AG04449 (cell line): ENCODE measurements at regions not wholly inside any gene's neighbourhood (a gene's known extent, or its start where the extent isn't known, plus 50 kb on each side); places are given as distances from the start of the nearest gene placed in this dataset.
A peak's percentile ranks its signal among the peaks of the same experiment; 100 is the strongest.
"Not testable (repeated sequence)": the region's sequence is repeated elsewhere in the genome, so short reads cannot be mapped to it uniquely, and the experiment has no call there.

Experiments used
- CTCF ChIA-PET: fragments of 350-600 bp; formaldehyde crosslinking; extraction: SDS; loops from one replicate; lab custom pipeline; 2021; ENCODE audit warnings: antibody characterized with exemption; lab: Yijun Ruan, JAX
- POLR2A ChIA-PET: fragments of 400-600, 350-600 bp; formaldehyde crosslinking; extraction: SDS; loops from one replicate; lab custom pipeline; 2020; ENCODE audit warnings: antibody characterized with exemption, inconsistent platforms; lab: Yijun Ruan, JAX
- DNase-seq: peaks from one replicate; pipeline ENCODE4 v3.0.0-alpha.2; 2010; ENCODE audit warnings: low read depth, low spot score
- H3K4me3 ChIP-seq: 2 replicates; pipeline ENCODE4 v1.5.1; 2011; ENCODE audit warnings: low read depth, mild to moderate bottlenecking, control low read depth, low read length
- TF ChIP-seq, protein P1 (sequence below): IDR thresholded peaks from one replicate; pipeline ENCODE4 v1.5.1; 2011; ENCODE audit warnings: mild to moderate bottlenecking, moderate library complexity, low read length, control low read depth, inconsistent platforms; ENCODE audit not compliant: insufficient read depth; ENCODE audit errors: missing control alignments

DNA sequence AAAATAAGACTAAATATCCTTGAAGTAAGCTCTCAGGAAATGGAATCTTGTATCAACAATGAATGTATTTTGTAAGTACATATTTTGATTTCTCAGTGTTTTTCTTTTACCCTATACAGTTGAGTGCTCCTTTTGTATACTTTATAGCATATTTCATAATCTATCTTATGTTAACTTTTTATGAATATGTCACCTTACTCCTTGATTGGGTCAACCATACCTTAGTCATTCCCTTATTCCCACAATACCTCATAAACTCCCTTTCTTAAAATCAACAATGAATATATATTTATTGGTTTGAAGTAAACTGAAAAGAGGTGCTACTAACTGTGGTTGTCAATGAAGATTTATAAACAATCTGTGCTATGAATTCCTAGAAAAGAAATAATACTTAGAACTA, 686.2 kb downstream of the METTL15 start:
- no peak for DNase-seq
- CTCF ChIA-PET, result no interaction called here
- H3K4me3 ChIP-seq, result no peak overlapping the region
- TF ChIP-seq, protein P1, sequence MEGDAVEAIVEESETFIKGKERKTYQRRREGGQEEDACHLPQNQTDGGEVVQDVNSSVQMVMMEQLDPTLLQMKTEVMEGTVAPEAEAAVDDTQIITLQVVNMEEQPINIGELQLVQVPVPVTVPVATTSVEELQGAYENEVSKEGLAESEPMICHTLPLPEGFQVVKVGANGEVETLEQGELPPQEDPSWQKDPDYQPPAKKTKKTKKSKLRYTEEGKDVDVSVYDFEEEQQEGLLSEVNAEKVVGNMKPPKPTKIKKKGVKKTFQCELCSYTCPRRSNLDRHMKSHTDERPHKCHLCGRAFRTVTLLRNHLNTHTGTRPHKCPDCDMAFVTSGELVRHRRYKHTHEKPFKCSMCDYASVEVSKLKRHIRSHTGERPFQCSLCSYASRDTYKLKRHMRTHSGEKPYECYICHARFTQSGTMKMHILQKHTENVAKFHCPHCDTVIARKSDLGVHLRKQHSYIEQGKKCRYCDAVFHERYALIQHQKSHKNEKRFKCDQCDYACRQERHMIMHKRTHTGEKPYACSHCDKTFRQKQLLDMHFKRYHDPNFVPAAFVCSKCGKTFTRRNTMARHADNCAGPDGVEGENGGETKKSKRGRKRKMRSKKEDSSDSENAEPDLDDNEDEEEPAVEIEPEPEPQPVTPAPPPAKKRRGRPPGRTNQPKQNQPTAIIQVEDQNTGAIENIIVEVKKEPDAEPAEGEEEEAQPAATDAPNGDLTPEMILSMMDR, result no peak
- POLR2A ChIA-PET, result no interaction called here

DNA sequence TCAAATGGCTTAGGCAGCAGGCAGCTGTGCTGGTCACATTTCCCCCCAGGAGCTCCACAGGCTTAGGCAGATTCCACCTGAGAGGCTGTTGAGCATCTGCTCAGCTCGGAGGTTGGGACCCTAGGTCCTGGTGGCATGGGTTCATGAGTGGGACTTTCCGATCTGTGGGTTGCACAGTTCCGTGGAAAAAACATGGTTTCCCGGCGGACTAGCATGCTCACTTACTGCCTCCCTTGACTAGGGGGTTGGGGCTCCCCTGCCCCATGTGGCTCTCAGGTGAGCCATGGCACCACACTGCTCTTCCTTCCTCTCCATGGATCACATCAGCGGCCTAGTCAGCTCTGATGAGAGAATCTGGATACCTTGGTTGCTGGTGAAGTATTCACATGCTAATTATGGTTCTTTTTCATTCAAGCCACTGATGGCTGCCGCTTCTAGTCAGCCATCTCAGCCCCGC, 685.1 kb downstream of the METTL15 start:
- TF ChIP-seq, protein P1, result no peak
- H3K4me3 ChIP-seq, result no peak overlapping the region
- ChIA-PET POLR2A (no interaction called here), CTCF (no interaction called here)
- DNase-seq, result no peak

DNA sequence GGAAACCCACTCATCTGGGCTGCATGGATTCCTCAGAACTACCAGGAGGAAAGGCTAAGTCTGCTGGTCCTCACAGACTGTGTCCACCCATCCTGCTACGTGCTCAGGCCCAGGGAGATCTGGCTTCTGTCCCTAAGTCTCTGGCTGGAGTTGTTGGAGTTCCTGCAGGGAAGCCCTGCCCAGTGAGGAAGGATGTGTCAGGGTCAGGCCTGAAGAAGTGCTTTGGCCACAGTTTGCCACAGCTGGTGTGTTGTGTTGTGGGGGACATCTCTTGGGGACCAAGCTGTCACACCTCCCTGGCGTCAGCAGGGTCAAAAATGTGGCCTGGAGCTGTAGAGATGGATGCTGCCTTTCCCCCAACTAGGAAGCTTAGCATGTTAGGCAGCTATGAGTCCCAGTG, 684.7 kb downstream of the METTL15 start:
- ChIA-PET CTCF (no interaction called here), POLR2A (no interaction called here)

DNA sequence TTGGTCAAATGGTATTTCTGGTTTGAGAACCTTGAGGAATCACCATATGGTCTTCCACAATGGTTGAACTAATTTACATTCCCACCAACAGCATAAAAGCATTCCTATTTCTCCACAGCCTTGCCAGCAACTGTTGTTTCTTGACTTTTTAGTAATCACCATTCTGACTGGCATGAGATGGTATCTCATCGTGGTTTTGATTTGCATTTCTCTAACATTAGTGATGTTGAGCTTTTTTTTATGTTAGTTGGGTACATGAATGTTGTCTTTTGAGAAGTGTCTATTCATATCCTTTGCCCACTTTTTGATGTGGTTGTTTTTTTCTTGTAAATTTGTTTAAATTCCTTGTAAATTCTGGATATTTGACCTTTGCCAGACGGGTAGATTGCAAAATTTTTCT, 679.7 kb downstream of the METTL15 start:
- peak; percentile 46 for DNase-seq
- CTCF ChIA-PET, H3K4me3 ChIP-seq: not testable (repeated sequence)
- POLR2A ChIA-PET, result interaction anchor here (1.0 kb wide), 1 partner anchor 47 kb away, joined by 4 read pairs; no protein-coding TSS in a partner anchor

More for the DNA sequence above, 684.7 kb downstream of the METTL15 start:
- no peak for DNase-seq
- TF ChIP-seq, protein P1, result no peak
- H3K4me3 ChIP-seq, result no peak overlapping the region

DNA sequence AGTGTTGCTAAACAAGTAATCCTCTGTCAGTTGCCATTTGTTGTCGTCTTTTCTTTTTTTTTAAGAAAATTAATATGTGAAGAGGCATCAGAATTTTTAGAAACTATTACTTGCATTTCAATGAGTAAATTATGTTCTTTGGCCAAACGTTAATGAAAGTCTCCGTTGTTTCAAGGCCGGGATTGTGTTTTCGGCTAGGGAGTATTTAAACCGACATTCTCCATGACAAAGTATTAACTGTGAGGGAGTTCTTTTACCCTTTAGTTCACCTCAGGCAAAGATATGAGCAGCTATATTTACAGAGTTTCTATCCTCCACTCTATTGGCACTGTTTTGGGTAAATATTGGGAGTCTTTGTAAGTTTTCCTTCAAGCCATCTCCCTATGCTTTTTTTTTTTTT, 668.9 kb downstream of the METTL15 start:
- ChIA-PET CTCF (no interaction called here), POLR2A (no interaction called here)
- H3K4me3 ChIP-seq, result no peak overlapping the region
- TF ChIP-seq, protein P1, result no peak
- no peak for DNase-seq

DNA sequence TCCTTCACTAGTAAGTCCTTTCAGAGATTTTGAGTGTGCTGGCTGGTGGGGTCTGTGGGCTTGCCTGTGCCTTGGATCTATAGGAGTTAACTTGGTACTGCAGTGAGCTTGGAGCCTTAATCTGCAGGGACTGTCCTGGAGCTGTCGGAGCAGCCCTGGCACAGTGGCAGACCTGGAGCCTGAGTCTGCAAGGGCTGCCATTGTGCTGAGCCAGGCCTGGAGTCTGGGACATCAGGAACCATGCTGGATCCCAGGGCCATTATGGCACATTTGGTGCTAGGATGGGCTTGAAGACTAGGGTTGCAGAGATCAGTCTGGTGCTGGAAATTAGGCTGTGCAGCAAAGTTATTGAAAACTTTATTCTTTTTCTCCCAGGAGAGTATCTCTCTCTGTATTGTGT, 665.4 kb downstream of the METTL15 start:
- DNase-seq, result no peak
- no peak overlapping the region for H3K4me3 ChIP-seq
- TF ChIP-seq, protein P1, result no peak
- ChIA-PET CTCF (no interaction called here), POLR2A (no interaction called here)

DNA sequence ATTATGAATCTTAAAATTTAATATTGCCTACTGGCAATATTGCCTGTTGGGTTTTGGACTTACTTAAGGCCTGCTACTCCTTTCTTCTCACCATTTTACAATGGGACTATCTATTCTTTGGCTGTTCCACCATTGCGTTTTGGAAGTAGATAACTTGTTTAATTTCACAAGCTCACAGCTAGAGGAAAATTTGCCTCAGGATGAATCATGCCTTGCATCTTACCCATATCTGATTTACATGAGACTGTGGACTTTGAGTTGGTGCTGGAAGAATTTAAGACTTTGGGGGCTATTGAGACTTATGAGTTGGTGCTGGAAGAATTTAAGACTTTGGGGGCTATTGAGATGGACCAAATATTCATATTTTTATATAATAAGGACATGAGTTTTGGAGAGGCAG, 662.6 kb downstream of the METTL15 start:
- H3K4me3 ChIP-seq, result no peak overlapping the region
- ChIA-PET POLR2A (no interaction called here), CTCF (no interaction called here)
- TF ChIP-seq, protein P1, result no peak
- DNase-seq, result no peak
